ENCODE measurements at regions not wholly inside any gene's neighbourhood (a gene's known extent, or its start where the extent isn't known, plus 50 kb on each side); places are given as distances from the start of the nearest gene placed in this dataset.
A peak's percentile ranks its signal among the peaks of the same experiment; 100 is the strongest.

GRCh38 chr21:14753466-14754258 lies 207.5 kb upstream of the SAMSN1 start (continued):
- no peak for TF ChIP-seq FOXA1 (IDR thresholded peaks at IDR 0.05; ENCODE audit: borderline replicate concordance)
- TF ChIP-seq POLR2H (tag; IDR thresholded peaks at IDR 0.05; ENCODE audit: low read depth) = 0 out of 2 replicates have a peak, but pooled peaks have one; percentile 68
- no peak for TF ChIP-seq SIN3B (IDR thresholded peaks at IDR 0.05; ENCODE audit: low read depth)
- TF ChIP-seq SIRT6 (IDR thresholded peaks at IDR 0.05; ENCODE audit: low read depth, low read length) = no peak
- no peak for TF ChIP-seq GTF2F1 (IDR thresholded peaks at IDR 0.05; ENCODE audit: low read depth, low read length)
- TF ChIP-seq FOXA3 (CRISPR knock-in tag; conservative IDR thresholded peaks at IDR 0.05 in 1 of 2, IDR thresholded peaks at IDR 0.05 in 1 of 2) = peak in 1 of 2 experiments; percentile 69; a peak in 2 of 4 replicates
- TF ChIP-seq MAFK (IDR thresholded peaks at IDR 0.05; ENCODE audit: low read length) = no peak; the same call in 1 of the 2 replicates
- no peak for TF ChIP-seq TCF7L2 (IDR thresholded peaks at IDR 0.05; ENCODE audit: low read depth, low read length)
- TF ChIP-seq ZNF707 (CRISPR knock-in tag; conservative IDR thresholded peaks at IDR 0.05) = peak; percentile 59; the same call in 1 of the 2 replicates
- TF ChIP-seq SUPT5H (IDR thresholded peaks at IDR 0.05) = peak; percentile 67
- no peak for TF ChIP-seq NR2F6 (CRISPR knock-in tag; IDR thresholded peaks at IDR 0.05)
- peak; percentile 98 for TF ChIP-seq SMAD4 (CRISPR knock-in tag; conservative IDR thresholded peaks at IDR 0.05)
- no peak for TF ChIP-seq PHF8 (IDR thresholded peaks at IDR 0.05; ENCODE audit: borderline replicate concordance, low read length)
- TF ChIP-seq ZNF699 (CRISPR knock-in tag; IDR thresholded peaks at IDR 0.05; ENCODE audit: insufficient replicate concordance) = no peak
- TF ChIP-seq MAFG (tag; conservative IDR thresholded peaks at IDR 0.05) = 0 out of 2 replicates have a peak, but pooled peaks have one; percentile 5
- TF ChIP-seq CBX5 (IDR thresholded peaks at IDR 0.05; ENCODE audit: borderline replicate concordance, low read depth) = no peak
- TF ChIP-seq SMARCA5 (IDR thresholded peaks at IDR 0.05) = no peak
- TF ChIP-seq CEBPZ (IDR thresholded peaks at IDR 0.05; ENCODE audit: borderline replicate concordance, low read depth, low read length) = no peak
- peak; percentile 38; the same call in 1 of the 2 replicates for TF ChIP-seq ETV5 (CRISPR knock-in tag; IDR thresholded peaks at IDR 0.05; ENCODE audit: low read depth)
- TF ChIP-seq NKRF (IDR thresholded peaks at IDR 0.05; ENCODE audit: borderline replicate concordance) = peak; percentile 31; the same call in 1 of the 2 replicates

All from K562 (cell line).